Adrenal gland (tissue), 9 donors: ENCODE measurements at regions not wholly inside any gene's neighbourhood (a gene's known extent, or its start where the extent isn't known, plus 50 kb on each side); places are given as distances from the start of the nearest gene placed in this dataset.
A peak's percentile ranks its signal among the peaks of the same experiment; 100 is the strongest.

Experiments used
- DNase-seq, 7 donors: peaks; one replicate each; pipeline ENCODE4 v3.0.0-alpha.2; 2019 to 2020
- H3K27ac ChIP-seq, 5 donors: fragments of 200-600 bp; sonication (generic) in 4 of 5; 1 replicate in 3 of 5; 2 replicates in 2 of 5; pipeline versions ENCODE4 v1.5.1 to v1.8.0; 2016 to 2020; ENCODE audit warnings: mild to moderate bottlenecking in 1 of 5
- H3K27me3 ChIP-seq: fragments of 200-600 bp; 2 replicates; pipeline ENCODE4 v1.8.0; 2021
- H3K36me3 ChIP-seq, 2 donors: fragments of 200-600 bp; replicated peaks in 1 of 2; 1 replicate in 1 of 2; 2 replicates in 1 of 2; pipeline versions ENCODE4 v1.5.1 to v1.8.0; 2018 to 2022
- H3K4me1 ChIP-seq, 2 donors: fragments of 200-600 bp; replicated peaks in 1 of 2; 1 replicate in 1 of 2; 2 replicates in 1 of 2; pipeline versions ENCODE4 v1.5.1 to v1.8.0; 2018 to 2021
- H3K4me3 ChIP-seq, 4 donors: fragments of 200-600 bp; sonication (generic) in 3 of 4; one replicate each; pipeline ENCODE4 v1.5.1; 2016 to 2018
- H3K9me3 ChIP-seq, 3 donors: fragments of 200-600 bp; sonication (generic) in 1 of 3; replicated peaks in 1 of 3; 1 replicate in 2 of 3; 2 replicates in 1 of 3; pipeline versions ENCODE4 v1.5.1 to v1.8.0; 2016 to 2021
- POLR2A ChIP-seq, 2 donors: fragments of 450-650 bp; IDR thresholded peaks; one replicate each; pipeline ENCODE4 v1.6.1; 2017; ENCODE audit warnings: antibody characterized with exemption in 2 of 2, mild to moderate bottlenecking in 2 of 2, moderate library complexity in 1 of 2
- WGBS, 4 donors: extraction: QIAGEN DNeasy Blood & Tissue Kit in 2 of 4; methylation state at CpG; one replicate each; pipeline versions ENCODE4 v1.1.5 to v1.1.7; 2013 to 2017; 5-methylcytosine and 5-hydroxymethylcytosine counted together
- intact Hi-C, 2 donors: fragments of 100-400 bp; cut with DNase I; formaldehyde crosslinking; loops; one replicate each; pipeline versions ENCODE4 v1.14.1 to v1.15.0; 2022 to 2023
- TF ChIP-seq, protein P1 (sequence below), 6 experiments: fragments of 450-650 bp in 4 of 6; fragments of 200-600 bp in 2 of 6; sonication (generic) in 1 of 6; IDR thresholded peaks; 1 replicate in 5 of 6; 2 replicates in 1 of 6; pipeline versions ENCODE4 v1.5.1 to v1.8.0; 2016 to 2021; ENCODE audit warnings: antibody characterized with exemption in 6 of 6, mild to moderate bottlenecking in 2 of 6, moderate library complexity in 1 of 6
- donor health status: healthy with polysubstance abuse.
- donor health status: Bipolar disorder and iron deficiency.
- donor health status: DM: yes; HTN: yes; CAD: no.
- donor health status: DM: no; HTN: no; CAD: no.
- donor health status: DM: no; HTN: no; CAD: no.

GRCh38 chr16:86059253-86060171 is 160.6 kb downstream of the IRF8 start:
- 34 to 65% (median 57%) methylated on average over 6 to 15 of the region's 15 CpGs for WGBS, 4 donors
- Histone ChIP-seq H3K36me3 (no peaks in the 10 kb centered on the region), H3K4me1 (no peaks in the 10 kb centered on the region), H3K9me3 (no peaks in the 10 kb centered on the region), H3K27me3 (no peaks in the 10 kb centered on the region), H3K4me3 (no peak overlapping the region), H3K27ac (peak overlapping the region in 1 of 5 donors; percentile 58)
- intact Hi-C loops: no loop called here
- peak in 6 of 7 donors; percentile 23 to 63 (median 40) for DNase-seq
- no peak for TF ChIP-seq POLR2A (IDR thresholded peaks at IDR 0.05)
- TF ChIP-seq, protein P1, sequence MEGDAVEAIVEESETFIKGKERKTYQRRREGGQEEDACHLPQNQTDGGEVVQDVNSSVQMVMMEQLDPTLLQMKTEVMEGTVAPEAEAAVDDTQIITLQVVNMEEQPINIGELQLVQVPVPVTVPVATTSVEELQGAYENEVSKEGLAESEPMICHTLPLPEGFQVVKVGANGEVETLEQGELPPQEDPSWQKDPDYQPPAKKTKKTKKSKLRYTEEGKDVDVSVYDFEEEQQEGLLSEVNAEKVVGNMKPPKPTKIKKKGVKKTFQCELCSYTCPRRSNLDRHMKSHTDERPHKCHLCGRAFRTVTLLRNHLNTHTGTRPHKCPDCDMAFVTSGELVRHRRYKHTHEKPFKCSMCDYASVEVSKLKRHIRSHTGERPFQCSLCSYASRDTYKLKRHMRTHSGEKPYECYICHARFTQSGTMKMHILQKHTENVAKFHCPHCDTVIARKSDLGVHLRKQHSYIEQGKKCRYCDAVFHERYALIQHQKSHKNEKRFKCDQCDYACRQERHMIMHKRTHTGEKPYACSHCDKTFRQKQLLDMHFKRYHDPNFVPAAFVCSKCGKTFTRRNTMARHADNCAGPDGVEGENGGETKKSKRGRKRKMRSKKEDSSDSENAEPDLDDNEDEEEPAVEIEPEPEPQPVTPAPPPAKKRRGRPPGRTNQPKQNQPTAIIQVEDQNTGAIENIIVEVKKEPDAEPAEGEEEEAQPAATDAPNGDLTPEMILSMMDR (IDR thresholded peaks at IDR 0.05): no peak

DNA sequence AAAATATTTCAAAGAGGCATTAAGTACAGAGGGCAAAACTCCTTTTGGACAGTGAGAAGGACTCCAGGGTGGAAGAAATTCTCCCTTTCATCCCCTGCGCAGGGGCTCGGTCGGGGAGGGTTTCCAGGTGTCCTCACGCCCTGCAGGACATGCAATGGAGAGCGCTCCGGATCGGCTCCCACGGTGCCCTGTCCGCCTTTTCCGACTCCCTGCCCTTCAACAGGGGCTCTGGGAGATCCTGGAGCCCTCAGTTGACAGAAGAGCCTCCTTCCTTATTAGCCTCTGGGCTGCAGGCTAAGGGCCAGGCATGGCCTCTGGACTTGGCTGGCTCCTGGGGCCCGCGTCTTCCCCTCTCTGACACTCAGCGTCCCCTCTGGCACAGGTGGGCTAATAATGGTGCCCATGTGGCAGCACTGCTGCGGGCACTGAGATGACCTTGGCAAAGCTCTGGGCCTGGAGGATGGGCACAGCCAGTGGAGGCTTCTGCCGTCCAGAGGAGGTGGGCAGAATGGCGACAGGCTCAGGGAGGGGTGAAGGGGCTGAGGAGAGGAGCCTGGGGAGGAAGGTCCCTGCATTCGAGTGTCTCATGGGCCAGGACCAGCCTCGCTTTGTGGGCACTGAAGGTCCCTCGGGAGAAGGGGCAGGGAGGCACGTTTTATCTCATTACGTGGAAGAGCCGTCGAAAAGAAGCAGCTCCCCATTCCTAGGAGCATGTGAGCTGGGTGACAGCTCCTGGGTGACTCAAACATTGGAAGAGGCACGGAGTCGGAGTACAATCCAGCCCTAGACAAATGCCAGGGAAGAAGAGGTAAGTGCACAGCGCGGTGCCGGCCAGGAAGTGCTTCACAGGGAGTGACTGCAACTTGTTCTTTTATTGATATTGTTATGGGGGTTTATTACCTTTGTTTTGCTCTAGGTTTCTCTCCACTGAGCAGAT is 161.7 kb downstream of the IRF8 start:
- no peak for DNase-seq
- 76 to 87% (median 80%) methylated on average over 25 to 28 of the region's 28 CpGs for WGBS, 4 donors
- TF ChIP-seq, protein P1 (IDR thresholded peaks at IDR 0.05): no peak
- TF ChIP-seq POLR2A (IDR thresholded peaks at IDR 0.05): no peak
- Histone ChIP-seq H3K4me1 (no peaks in the 10 kb centered on the region), H3K4me3 (no peak overlapping the region), H3K27ac (peak overlapping the region in 1 of 5 donors; percentile 35), H3K9me3 (no peaks in the 10 kb centered on the region), H3K27me3 (no peaks in the 10 kb centered on the region), H3K36me3 (no peaks in the 10 kb centered on the region)
- intact Hi-C loops: no loop called here

GRCh38 chr16:86061318-86061695 is 162.3 kb downstream of the IRF8 start:
- Histone ChIP-seq H3K4me3 (no peak overlapping the region), H3K36me3 (no peaks in the 10 kb centered on the region), H3K27me3 (no peaks in the 10 kb centered on the region), H3K27ac (peak overlapping the region in 1 of 5 donors; percentile 35), H3K4me1 (no peaks in the 10 kb centered on the region), H3K9me3 (no peaks in the 10 kb centered on the region)
- no peak for DNase-seq
- 61 to 70% (median 66%) methylated on average over 11 of the region's 11 CpGs for WGBS, 4 donors
- TF ChIP-seq, protein P1 (IDR thresholded peaks at IDR 0.05): no peak
- no peak for TF ChIP-seq POLR2A (IDR thresholded peaks at IDR 0.05)
- intact Hi-C loops: no loop called here

- Histone ChIP-seq H3K27me3 (no peaks in the 10 kb centered on the region), H3K9me3 (no peaks in the 10 kb centered on the region), H3K27ac (no peak overlapping the region), H3K4me1 (no peaks in the 10 kb centered on the region), H3K4me3 (no peak overlapping the region), H3K36me3 (no peaks in the 10 kb centered on the region)
- intact Hi-C loops: no loop called here
- DNase-seq: no peak
- no peak for TF ChIP-seq POLR2A (IDR thresholded peaks at IDR 0.05)
- TF ChIP-seq, protein P1 (IDR thresholded peaks at IDR 0.05): no peak
- WGBS, 4 donors: 57 to 71% (median 62%) methylated on average over 7 to 11 of the region's 11 CpGs
These were observed 162.8 kb downstream of the IRF8 start for GRCh38 chr16:86061721-86062120.
